Dermis microvascular lymphatic vessel endothelial cell (primary cell): ENCODE measurements at regions not wholly inside any gene's neighbourhood (a gene's known extent, or its start where the extent isn't known, plus 50 kb on each side); places are given as distances from the start of the nearest gene placed in this dataset.

Source experiments
- DNase-seq, 2 donors: peaks; one replicate each; pipeline versions ENCODE4 v3.0.0 to v3.0.0-alpha.2; 2010; ENCODE audit warnings: low read depth in 2 of 2

DNA sequence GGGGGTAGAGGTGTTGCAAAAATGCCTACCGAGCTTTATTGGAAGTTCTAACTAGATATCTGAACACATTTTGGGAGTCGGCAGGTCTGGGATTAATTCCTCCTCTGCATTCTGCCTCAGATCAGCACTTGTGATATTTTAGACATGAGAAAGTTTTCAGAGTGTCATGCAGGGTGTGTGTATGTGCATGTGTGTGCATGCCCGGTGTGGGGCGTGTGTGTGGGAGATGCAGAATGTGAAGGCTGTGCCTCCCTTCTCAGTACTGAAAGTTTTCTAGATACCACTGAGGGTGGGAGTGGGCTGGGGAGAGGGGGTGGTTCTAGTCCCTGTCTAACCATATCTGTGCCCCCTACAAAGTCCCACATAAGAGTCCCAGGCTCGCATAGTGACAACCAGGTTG, 180.0 kb upstream of the NTM start:
- DNase-seq = no peak

DNA sequence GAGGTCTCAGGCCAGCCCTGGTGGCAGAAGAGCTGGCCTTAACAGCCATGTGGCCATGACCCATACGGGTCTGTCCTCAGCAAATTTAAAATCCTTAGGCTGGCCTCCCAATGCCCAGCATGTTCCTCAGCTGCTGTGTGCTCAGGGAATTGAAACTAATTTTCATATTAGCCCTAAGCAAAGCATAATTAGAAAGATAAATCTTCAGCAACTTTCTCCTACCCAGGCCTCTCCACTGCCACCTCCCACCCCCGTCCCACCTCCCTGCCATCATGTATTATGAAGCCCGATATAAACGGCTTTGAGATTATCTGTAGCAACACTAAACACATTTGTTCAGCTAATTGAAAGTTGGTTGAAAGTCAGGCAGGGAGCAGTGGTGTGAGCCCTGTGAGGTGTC, 178.8 kb upstream of the NTM start:
- no peak for DNase-seq

DNA sequence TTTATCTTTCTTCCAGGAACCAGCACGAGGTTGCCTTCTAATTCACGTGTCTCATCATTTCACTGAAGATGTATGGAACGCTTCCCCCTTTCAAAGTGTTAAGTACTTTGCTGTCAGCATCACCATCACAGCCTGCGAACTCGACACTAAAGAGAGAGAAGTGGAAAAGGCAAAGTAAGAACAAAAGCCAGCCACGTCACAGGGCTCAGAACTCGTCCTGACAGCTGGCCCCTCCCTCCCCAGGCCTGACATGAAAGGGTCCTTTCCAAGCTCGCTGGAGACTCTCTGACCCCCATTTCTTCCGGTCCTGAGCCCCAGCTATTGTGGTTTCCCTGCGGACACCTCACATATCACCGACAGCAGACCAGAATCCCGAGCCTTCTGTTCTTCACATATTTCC, 177.8 kb upstream of the NTM start:
- DNase-seq = no peak

DNA sequence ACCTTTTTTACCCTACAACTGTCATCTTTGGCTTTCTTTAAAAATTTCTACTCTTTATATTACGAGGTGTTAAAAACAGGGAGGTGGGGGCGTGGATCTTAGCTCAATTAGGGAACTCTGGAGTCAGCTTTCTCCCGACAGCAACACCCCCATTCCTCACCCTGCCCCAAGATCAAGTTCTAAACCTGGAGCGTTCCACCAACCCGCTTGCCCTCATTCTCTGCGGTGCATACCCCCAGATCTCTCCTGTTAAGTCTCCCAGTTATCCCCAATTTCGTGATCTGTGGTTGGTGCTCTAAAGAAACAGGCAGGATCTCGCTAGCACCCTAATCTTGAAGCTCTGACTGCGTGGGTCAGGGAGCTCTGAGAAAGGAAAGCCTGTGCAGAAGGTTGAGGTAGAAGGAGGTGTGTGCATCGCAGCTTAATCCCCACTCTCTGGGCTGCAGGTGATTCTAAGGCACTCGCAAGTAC, 177.3 kb upstream of the NTM start:
- no peak for DNase-seq

DNA sequence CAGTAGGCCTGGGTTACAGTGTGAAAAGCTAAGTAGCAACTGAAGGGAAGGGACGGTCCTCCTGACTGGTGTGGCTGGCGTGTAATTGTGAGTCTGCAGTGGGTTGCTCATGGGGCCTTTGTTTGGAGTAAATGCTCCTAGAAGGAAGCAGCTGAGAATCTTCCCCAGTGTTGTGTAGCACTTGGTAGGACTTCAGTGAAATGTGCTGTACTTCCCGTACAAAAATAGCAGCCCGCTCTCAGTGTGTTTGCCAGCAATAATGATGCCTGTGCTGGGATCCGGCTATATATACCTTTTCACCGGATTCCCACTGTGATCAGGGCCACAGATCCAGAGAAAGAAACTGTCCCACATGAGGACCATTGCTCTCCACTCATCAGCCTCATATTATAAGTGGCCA, 175.7 kb upstream of the NTM start:
- no peak for DNase-seq

DNA sequence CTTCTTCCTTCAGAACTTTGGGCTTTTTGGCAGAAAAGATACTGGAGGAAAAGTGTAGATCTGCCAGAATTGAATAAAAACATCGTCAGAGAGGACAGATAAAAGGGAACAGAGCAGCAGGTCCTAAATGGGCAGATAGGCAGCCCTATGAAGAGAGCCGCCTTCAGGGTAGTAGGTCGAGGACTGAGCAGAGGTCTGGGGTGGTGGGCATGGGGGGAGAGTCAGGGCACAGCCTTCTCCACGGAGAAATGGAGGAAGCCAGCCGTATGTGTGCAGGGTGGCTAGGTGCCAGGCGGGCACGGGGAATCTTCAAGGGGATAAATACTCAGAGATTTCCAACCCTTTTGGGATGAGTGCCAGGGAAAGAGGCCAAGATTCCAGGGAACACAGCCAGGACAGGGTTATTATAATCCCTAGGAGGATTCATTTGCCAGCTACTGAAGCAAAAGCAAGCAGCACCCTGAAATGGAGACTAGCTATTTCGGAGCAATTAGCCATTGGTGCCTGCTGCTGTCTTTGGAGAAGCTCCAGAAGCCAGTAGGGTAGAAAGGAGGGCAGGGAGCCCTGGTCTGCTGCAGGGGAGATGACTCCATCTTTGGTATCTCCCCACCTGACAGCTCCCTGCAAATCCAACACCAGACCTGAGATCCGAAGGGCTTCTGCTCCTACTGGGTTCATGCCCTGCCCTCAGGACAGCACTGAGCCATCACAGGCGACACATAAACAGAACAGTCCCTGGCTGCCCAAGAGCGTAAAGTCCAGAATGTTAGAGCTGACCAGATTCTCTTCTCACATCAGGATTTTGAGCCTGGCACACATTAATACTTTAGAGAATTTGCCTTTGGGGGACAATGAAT, 174.5 kb upstream of the NTM start:
- DNase-seq = peak in 1 of 2 donors; percentile 3

DNA sequence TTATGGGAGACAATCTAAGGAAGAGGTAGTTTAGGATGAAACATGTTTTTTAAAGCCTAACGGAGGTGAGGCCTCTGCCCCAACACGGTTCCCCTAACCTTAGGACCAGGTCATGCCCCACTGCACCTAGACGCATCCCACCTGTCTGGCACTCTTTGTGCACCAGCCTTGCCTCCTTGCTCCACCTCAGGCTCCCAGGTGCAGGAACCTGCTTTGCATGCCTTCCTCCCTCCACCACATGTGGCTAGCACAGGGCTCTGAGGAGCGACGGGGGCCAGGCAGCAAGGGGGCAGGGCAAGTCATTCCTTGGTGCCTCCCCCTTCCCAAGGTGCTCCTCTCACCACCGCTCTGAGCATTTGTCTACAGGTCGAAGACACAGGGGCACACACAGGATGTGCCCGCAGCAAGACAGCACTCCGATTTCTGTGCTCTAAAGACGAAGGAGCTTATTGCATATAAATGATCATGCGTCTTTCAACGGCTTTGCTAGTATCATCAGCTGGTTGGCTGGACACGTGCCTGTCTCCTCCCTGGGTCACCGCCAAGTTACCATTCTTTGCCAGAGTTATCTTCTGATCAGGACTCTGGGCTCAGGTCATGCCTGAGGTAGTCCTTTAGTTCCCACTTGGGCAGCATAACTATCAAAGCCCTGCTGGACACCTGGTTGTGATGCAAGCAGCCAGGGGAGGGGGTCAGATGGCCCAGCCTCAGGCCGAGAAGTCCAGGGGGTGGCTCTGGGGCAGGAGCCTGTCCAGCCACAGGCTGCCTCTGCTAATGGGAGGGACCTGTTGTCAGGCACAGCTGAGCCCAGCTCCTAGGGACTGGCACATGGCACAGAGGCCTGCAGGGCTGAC, 172.0 kb upstream of the NTM start:
- DNase-seq = no peak

DNA sequence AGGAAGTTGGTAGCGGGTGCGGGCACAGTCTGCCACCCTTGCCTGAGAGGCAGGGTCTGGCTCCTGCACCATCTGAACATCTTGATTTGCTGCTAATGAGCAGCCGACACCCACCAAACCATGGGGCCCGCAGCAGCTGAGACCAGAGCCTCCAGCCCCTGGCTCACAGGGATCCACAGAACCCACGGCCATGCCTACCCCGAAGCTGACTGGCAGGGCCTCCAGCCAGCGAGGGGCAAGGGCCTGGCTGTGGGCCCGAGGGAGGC, 171.5 kb upstream of the NTM start:
- no peak for DNase-seq

DNA sequence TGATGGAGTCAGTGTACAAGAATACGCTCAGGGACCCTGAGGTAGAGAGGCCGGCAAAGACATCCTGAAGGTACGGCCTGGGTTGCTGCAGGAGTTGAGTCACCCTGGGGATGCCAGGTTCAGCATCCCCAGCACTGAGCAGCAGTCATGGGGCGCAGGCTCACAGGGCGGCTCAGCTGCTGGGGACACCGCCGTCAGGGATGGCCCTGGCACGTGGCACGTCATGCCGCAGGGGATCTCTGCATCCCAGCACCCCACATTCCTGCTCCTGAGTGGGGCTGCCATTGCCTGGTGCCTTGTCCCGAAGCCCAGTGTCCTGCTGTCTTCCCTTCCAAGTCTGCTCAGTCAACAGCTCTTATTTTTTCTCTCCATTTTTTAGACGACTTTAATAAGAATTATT, 168.7 kb upstream of the NTM start:
- DNase-seq = no peak

DNA sequence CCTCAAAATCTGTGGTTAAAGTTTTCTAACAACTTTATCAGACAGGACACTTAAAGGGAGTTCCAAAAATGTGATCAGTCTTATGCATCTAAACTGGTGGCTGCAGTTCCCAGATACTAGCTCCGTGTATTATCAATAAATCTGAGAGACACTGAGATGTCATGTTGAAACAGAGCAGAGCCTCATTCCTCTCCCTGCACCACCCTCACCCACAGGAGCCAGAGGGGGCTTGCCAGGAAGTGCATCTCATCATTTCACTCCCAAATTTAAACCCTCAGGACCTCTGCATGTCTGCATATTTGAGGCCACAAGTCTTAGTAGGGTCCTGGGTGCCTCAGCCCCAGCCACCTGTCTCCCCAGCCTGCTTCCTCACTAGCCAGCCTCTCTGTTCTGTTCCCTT, 167.4 kb upstream of the NTM start:
- DNase-seq = no peak

DNA sequence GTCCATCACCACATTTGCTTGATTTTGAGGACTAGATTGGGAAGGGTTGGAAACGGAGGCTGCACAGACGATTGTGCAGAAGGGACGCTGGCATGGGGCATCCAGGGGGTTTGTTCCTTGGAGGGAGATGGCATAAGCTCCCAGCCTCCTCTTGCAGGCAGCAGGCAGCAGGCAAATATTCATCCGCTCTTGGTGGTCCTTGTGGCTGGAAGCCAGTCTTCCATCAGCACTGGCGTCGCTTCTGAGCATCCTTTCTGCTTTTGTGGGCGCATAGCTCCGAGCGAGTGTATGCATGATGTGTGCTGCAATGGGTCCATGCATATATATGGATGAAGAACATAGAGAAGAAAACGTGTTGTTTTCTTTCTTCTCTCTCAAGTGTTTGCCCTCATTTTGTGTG, 166.1 kb upstream of the NTM start:
- DNase-seq = no peak

DNA sequence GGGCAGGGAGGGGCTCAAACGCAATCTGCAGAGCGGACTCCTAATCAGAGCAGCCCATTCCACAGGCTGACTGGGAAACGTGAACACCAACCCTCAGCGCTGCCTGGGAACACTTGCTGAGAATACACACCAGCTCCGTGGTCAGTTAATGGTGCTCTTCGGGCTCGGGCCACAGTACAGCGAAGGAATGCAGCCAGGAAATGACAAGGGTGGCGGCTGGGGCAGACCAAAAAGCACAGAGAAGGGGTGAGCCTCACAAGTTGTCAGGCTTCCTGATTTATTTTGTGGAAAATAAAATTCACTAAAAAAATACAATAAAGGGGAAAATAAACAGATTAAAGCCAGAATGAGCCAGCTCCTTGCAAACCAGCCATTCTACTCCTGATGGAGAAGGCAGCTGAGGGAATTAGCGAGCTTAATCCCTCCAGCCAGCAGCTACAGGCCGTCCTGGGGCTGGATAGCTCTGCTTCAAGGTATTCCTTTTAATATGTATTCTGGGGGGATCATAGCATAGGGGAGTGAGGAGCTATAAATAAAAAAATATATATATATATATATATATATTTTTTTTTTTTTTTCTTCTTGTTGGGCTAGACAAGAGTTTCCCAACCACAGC, 165.5 kb upstream of the NTM start:
- no peak for DNase-seq

DNA sequence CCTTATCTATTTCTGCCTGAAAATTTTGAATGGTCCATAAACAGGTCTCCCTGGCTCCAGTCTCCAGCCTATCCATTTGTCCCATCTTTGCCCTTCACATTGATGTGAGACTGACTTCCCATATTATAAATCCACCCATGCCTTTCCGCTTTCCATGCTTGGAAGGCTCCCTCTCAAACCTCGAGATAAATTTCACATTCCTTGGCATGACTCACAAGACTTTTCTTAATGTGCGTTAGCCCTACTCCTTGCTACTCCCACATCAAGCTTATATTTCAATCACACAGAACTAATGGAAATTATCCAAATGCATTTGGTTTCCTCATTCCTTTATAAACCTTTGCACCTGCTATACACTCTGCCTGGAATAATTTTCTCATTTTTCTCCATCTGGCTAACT, 163.7 kb upstream of the NTM start:
- DNase-seq = no peak

DNA sequence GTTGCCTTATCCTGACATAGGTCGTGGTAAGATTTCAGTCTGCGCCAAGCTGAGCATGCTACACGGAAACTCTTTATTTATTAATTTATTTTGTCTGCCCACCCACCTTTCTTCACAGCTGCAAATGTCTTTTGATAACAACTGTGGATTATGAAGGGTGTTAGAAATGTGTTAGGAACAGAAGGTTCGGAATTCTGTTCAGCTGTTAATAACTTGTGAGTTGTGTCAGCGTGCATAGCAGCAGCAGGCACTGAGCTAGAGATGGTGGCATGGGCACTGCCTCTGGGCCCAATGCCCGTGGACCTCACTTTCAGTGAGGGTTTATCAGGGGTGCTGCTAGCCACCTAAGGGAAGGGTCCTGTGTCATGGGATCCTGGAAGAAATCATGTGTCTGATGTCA, 162.5 kb upstream of the NTM start:
- DNase-seq = no peak

DNA sequence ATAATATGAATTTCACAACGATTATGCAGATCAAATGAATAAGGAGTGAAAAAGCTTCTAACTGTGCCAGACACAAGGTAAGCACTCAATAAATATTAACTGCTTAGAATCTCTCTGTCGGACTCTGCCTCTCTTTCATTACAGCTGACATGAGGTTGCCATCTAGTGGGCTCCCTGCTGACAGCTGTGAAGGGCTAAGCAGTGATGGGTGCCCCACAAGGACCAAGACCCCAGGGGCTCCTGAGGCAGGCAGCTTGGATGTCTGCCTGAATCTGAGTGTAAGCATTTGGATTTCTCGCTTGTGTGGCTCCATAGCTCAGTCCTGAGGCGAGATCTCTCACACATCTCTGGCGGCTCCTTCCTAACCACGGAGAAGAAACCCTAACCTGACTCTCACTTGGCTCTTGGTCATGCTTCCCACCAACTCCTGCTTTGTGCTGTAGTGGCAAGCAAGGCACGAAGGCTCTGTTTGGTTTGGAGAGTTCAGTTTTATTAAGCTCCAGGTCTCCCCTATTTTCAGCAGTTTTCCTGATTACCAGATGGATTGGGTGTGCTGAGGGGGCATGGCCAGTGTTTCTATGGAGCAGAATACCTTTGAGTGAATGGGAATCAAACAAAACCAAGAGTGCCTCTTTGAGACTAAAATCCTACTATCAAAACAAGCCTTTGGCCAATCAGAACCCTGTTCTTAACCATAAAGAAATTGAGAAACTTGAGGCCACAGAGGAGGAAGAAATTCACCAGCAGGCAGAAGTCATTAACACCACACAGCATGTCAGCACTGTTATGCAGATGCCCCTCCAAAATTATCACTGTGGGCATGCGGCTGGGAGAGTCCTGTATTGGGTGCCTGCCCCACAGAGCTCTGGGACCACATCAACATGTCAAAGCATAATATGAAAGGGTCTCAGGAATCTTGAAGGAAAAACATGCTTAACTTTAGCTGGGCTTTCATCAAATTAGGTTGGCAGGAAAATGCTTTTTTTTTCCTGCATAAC, 152.8 kb upstream of the NTM start:
- DNase-seq = no peak

DNA sequence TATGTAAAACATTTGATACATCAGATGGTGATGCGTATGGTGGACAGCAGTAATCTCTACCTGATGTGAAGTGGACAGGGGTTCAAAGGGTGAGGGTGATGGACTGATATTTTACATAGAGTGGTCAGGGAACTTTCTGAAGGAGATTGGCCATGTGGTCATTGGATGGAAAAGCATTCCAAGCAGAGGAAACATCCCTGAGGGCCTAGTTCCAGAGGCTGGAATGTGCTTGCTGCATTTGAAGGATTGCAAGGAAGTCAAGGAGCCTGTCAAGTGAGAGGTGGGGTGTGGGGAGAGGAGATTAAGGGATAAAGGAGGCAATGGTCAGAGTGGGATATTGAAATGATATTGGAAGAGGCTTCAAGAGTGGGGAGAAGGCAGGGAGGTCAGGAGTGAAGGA, 151.9 kb upstream of the NTM start:
- no peak for DNase-seq

DNA sequence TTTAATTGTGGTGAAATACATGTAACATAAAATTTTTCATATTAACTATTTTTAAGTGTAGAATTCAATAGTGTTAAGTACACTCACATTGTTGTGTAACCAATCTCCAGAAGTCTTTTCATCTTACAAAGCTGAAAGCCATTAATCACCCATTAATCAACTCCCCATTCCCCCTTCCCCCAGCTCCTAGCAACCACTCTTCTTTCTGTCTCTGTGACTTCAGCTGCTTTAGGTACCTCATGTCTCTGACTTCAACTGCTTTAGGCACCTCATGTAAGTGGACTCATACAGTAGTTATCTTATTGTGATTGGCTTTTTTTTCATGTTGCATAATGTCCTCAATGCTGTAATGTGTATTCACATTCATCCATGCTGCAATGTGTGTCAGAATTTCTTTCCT, 150.8 kb upstream of the NTM start:
- DNase-seq = no peak

DNA sequence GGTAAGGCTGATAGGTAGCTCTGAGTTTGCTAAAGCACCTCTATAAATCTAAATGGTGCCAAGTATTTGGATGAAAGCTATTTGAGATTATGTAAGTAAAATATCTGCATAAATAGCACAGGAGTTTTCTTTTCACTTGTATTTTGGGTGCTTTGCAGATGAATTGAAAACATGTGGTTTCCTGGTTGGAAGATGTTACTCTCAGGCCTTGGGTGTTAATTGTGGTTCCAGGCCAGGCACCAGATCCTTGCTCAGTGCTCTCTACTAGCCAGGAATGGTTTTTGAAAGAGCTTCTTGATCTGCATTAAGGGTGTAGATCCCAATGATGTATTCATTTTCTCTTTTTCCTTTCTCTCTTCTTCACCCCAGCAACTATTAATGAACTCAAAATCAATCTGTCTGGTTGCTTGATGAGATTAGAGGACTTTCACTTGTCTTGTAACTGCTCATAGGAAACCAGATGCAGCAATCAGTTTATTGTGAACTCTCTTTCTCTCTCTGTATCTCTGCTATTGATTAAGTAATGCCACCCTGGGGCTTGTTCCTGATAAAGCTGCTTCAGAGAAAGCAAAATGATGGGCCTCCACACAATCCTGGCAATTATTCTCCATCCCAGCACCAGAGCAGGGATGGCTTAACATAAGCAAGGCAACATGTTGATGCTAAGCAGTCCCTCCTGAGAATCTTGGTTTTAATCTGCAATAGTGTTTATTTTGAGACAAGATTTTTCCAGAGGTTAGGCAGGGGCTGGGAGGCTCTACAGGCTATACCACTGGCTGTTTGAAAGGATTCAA, 147.0 kb upstream of the NTM start:
- DNase-seq = no peak

DNA sequence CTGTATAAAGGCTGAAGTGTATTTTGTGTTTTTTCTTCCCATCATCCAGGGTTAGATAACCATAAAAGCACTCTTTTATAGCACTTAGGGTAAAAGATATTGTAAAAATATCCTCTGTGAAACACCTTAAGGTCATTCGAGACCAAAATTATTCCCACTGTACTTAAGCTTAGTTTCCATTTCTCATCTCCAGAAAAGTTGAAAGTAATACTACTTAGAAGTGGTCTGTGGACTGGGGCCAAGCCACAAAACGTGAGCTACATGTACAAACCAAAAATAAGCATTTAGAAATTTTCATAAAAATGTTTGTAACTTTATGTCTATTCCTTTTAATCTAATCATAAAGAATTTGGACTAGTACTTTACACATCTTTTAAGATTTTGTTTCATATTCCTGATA, 142.0 kb upstream of the NTM start:
- no peak for DNase-seq

DNA sequence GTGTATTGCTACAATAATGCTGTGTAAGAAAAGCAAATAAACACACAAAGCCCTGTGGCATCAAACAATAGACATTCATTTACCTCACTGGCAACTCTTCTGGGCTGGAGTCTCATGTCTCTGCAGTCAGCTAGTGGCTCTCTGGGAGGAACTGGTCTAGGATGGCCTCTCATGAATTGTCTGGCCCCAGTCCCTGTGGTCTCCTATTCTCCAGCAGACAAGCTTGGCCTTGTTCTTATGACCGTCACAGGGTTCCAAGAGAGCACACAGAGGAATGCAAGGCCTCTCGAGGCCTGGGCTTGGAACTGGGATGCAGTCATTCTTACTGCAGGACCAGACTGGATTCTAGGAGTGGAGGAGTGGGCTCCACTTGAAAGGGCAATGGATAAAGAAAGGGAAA, 141.2 kb upstream of the NTM start:
- DNase-seq = no peak
